GM12878 (cell line): ENCODE measurements at regions not wholly inside any gene's neighbourhood (a gene's known extent, or its start where the extent isn't known, plus 50 kb on each side); places are given as distances from the start of the nearest gene placed in this dataset.

Experiments used
- ATAC-seq: fragments of 200-7000 bp; cut with Tn5 transposase; 3 replicates; pipeline ENCODE4 v1.9.1; 2020; ENCODE audit warnings: mild to moderate bottlenecking, moderate library complexity
- BruUV-seq: library from RNA; stranded (reverse); fragments of 400-500 nt; replicated peaks from 2 replicates; lab custom pipeline; 2021; lab: Mats Ljungman, UMichigan
- CTCF ChIA-PET: fragments of 300-600 bp; sonication (Branson Sonifier 250); formaldehyde crosslinking; extraction: SDS; loops from one replicate; lab custom pipeline; 2021; ENCODE audit warnings: inconsistent platforms; lab: Yijun Ruan, JAX
- POLR2A ChIA-PET: fragments of 350-600 bp; formaldehyde crosslinking; extraction: SDS; loops from one replicate; lab custom pipeline; 2021; ENCODE audit warnings: inconsistent platforms; lab: Charles Lee
- RAD21 ChIA-PET: fragments of 300-600 bp; sonication (Branson Sonifier 250); formaldehyde crosslinking; loops from one replicate; lab custom pipeline; 2023; ENCODE audit warnings: antibody characterized with exemption; ENCODE audit not compliant: unreplicated experiment; lab: Charles Lee
- SMC1A ChIA-PET: fragments of 300-600 bp; sonication (Branson Sonifier 250); formaldehyde crosslinking; loops from one replicate; lab custom pipeline; 2023; ENCODE audit not compliant: unreplicated experiment, uncharacterized antibody; lab: Charles Lee
- DNase-seq: peaks from one replicate; pipeline ENCODE4 v3.0.0-alpha.2; 2011; ENCODE audit warnings: low read depth, low spot score
- FAIRE-seq: peaks from 3 replicates; lab custom pipeline; 2011; peaks lifted over from hg19 to GRCh38; lab: Jason Lieb, UNC
- H2AFZ ChIP-seq: 2 replicates; pipeline ENCODE4 v1.6.0; 2011; ENCODE audit warnings: low read depth, low read length, control low read depth; ENCODE audit not compliant: control insufficient read depth
- H3K27ac ChIP-seq: 2 replicates; pipeline ENCODE4 v1.5.1; 2011; ENCODE audit warnings: control low read depth; ENCODE audit not compliant: control insufficient read depth, insufficient read depth
- H3K27me3 ChIP-seq, 2 experiments: replicated peaks in 1 of 2; 2 replicates each; pipeline versions ENCODE4 v1.6.0 to v1.6.1; 2011; ENCODE audit warnings: low read length in 1 of 2; ENCODE audit not compliant: control insufficient read depth in 2 of 2, insufficient read depth in 2 of 2
- H3K36me3 ChIP-seq, 2 experiments: 2 replicates each; pipeline ENCODE4 v1.5.1; 2011; ENCODE audit warnings: low read length in 1 of 2; ENCODE audit not compliant: control insufficient read depth in 2 of 2, insufficient read depth in 2 of 2
- H3K4me1 ChIP-seq: 2 replicates; pipeline ENCODE4 v1.6.1; 2011; ENCODE audit warnings: mild to moderate bottlenecking, low read length, moderate library complexity, mixed read lengths; ENCODE audit not compliant: control insufficient read depth, insufficient read depth
- H3K4me2 ChIP-seq: 2 replicates; pipeline ENCODE4 v1.6.0; 2011; ENCODE audit warnings: control low read depth; ENCODE audit not compliant: control insufficient read depth, insufficient read depth
- H3K4me3 ChIP-seq: fragments of 200-600 bp; sonication (generic); 2 replicates; pipeline ENCODE4 v1.5.1; 2016
- H3K79me2 ChIP-seq: 2 replicates; pipeline ENCODE4 v1.6.0; 2011; ENCODE audit warnings: low read length; ENCODE audit not compliant: control insufficient read depth, insufficient read depth
- H3K9ac ChIP-seq: 2 replicates; pipeline ENCODE4 v1.8.0; 2011; ENCODE audit warnings: low read length, control low read depth, mixed read lengths; ENCODE audit not compliant: control insufficient read depth, insufficient read depth
- H3K9me3 ChIP-seq: replicated peaks from 3 replicates; pipeline ENCODE4 v1.5.1; 2011; ENCODE audit warnings: mild to moderate bottlenecking, low read length; ENCODE audit not compliant: control insufficient read depth, insufficient read depth
- H4K20me1 ChIP-seq: 2 replicates; pipeline ENCODE4 v1.6.0; 2011; ENCODE audit not compliant: control insufficient read depth, insufficient read depth
- BCLAF1 ChIP-seq: fragments of 450-650 bp; IDR thresholded peaks from 2 replicates; pipeline ENCODE4 v1.6.1; 2017; ENCODE audit warnings: antibody characterized with exemption, mild to moderate bottlenecking, moderate library complexity
- KAT2A ChIP-seq: conservative IDR thresholded peaks from 2 replicates; pipeline ENCODE4 v1.6.1; 2011; ENCODE audit warnings: low read depth, low read length; ENCODE audit not compliant: control insufficient read depth
- NBN ChIP-seq: fragments of 450-650 bp; IDR thresholded peaks from 2 replicates; pipeline ENCODE4 v1.6.1; 2016
- POLR2A ChIP-seq: IDR thresholded peaks from 2 replicates; pipeline ENCODE4 v1.6.1; 2011; ENCODE audit warnings: low read depth, mild to moderate bottlenecking, low read length
- PRDM15 ChIP-seq: fragments of 450-650 bp; formaldehyde crosslinking; IDR thresholded peaks from 2 replicates; pipeline ENCODE4 v1.4.0; 2020; ENCODE audit warnings: mild to moderate bottlenecking, moderate library complexity
- RAD51 ChIP-seq: fragments of 450-650 bp; IDR thresholded peaks from 2 replicates; pipeline ENCODE4 v1.6.1; 2016; ENCODE audit warnings: moderate library complexity, mild to moderate bottlenecking, inconsistent platforms
- RBBP5 ChIP-seq: fragments of 200-600 bp; sonication (generic); conservative IDR thresholded peaks from 2 replicates; pipeline ENCODE4 v1.6.1; 2016
- SKIL ChIP-seq: fragments of 450-650 bp; IDR thresholded peaks from 2 replicates; pipeline ENCODE4 v1.6.1; 2017; ENCODE audit warnings: mild to moderate bottlenecking, low read depth, inconsistent platforms; ENCODE audit not compliant: poor library complexity, severe bottlenecking
- ZNF687 ChIP-seq: fragments of 450-650 bp; IDR thresholded peaks from 2 replicates; pipeline ENCODE4 v1.6.1; 2017; ENCODE audit warnings: mild to moderate bottlenecking, moderate library complexity
- WGBS: methylation state at CpG from one replicate; pipeline ENCODE4 v1.1.6; 2016; ENCODE audit warnings: low lambda C conversion rate; ENCODE audit not compliant: insufficient replicate concordance, insufficient coverage; ENCODE audit errors: missing lambda C conversion rate; 5-methylcytosine and 5-hydroxymethylcytosine counted together
- in situ Hi-C: fragments of 300-500 bp; cut with MboI; formaldehyde crosslinking; loops from 9 replicates; pipeline ENCODE4 v1.14.3; 2018; ENCODE audit warnings: mixed read lengths
- intact Hi-C: fragments of 100-400 bp; cut with micrococcal nuclease; formaldehyde crosslinking; loops from one replicate; pipeline ENCODE4 v1.14.2; 2022; ENCODE audit not compliant: unreplicated experiment

- TF ChIP-seq SKIL (no peak), ZNF687 (no peak), RBBP5 (no peak), NBN (no peak)
These were observed 414.2 kb upstream of the PDE3A start (continued) for GRCh38 chr12:19954163-19954562.

GRCh38 chr12:19957308-19958125 is 410.8 kb upstream of the PDE3A start:
- no peaks in the 10 kb centered on the region for H3K79me2 ChIP-seq
- H2AFZ ChIP-seq = no peak overlapping the region
- no peaks in the 10 kb centered on the region for H3K36me3 ChIP-seq
- no peaks in the 10 kb centered on the region for H3K27me3 ChIP-seq
- ChIA-PET CTCF (no interaction called here), SMC1A (interaction anchor here (1.0 kb wide), 1 partner anchor 10 kb away, joined by 3 read pairs; no protein-coding TSS in a partner anchor), RAD21 (no interaction called here), POLR2A (no interaction called here)
- no peak for ATAC-seq
- FAIRE-seq = no peak
- no peak overlapping the region for H3K4me2 ChIP-seq
- no peak for DNase-seq
- H3K9me3 ChIP-seq = no peaks in the 10 kb centered on the region; the same call in 2 of the 3 replicates
- in situ Hi-C loops (no loop called here), intact Hi-C loops (no loop called here)
- no TSS peak for BruUV-seq
- no peak overlapping the region for H3K27ac ChIP-seq
- 2% methylated on average over 6 of the region's 6 CpGs for WGBS
- no peaks in the 10 kb centered on the region for H4K20me1 ChIP-seq
- no peak overlapping the region for H3K9ac ChIP-seq
- no peaks in the 10 kb centered on the region for H3K4me1 ChIP-seq
- H3K4me3 ChIP-seq = no peak overlapping the region
- TF ChIP-seq BCLAF1 (no peak), RAD51 (no peak), KAT2A (no peak), NBN (no peak), POLR2A (no peak), PRDM15 (CRISPR knock-in tag) (no peak)
